Fibroblast of pulmonary artery (primary cell): ENCODE measurements at regions not wholly inside any gene's neighbourhood (a gene's known extent, or its start where the extent isn't known, plus 50 kb on each side); places are given as distances from the start of the nearest gene placed in this dataset.
"Not testable (repeated sequence)": the region's sequence is repeated elsewhere in the genome, so short reads cannot be mapped to it uniquely, and the experiment has no call there.

Experiments
- DNase-seq: peaks from one replicate; pipeline ENCODE4 v3.0.0-alpha.2; 2010; ENCODE audit warnings: low read depth
- H3K4me3 ChIP-seq: replicated peaks from 2 replicates; pipeline ENCODE4 v1.5.1; 2011; ENCODE audit warnings: low read depth, mild to moderate bottlenecking, control low read depth, low read length, moderate library complexity
- TF ChIP-seq, protein P1 (sequence below): IDR thresholded peaks from 2 replicates; pipeline ENCODE4 v1.5.1; 2011; ENCODE audit warnings: mild to moderate bottlenecking, control low read depth, low read length, inconsistent platforms; ENCODE audit errors: missing control alignments

- TF ChIP-seq, protein P1, sequence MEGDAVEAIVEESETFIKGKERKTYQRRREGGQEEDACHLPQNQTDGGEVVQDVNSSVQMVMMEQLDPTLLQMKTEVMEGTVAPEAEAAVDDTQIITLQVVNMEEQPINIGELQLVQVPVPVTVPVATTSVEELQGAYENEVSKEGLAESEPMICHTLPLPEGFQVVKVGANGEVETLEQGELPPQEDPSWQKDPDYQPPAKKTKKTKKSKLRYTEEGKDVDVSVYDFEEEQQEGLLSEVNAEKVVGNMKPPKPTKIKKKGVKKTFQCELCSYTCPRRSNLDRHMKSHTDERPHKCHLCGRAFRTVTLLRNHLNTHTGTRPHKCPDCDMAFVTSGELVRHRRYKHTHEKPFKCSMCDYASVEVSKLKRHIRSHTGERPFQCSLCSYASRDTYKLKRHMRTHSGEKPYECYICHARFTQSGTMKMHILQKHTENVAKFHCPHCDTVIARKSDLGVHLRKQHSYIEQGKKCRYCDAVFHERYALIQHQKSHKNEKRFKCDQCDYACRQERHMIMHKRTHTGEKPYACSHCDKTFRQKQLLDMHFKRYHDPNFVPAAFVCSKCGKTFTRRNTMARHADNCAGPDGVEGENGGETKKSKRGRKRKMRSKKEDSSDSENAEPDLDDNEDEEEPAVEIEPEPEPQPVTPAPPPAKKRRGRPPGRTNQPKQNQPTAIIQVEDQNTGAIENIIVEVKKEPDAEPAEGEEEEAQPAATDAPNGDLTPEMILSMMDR, result no peak
- no peak for DNase-seq
- H3K4me3 ChIP-seq, result no peak overlapping the region
Measured at GRCh38 chr15:92796161-92796611, 103.9 kb upstream of the CHD2 start.

DNA sequence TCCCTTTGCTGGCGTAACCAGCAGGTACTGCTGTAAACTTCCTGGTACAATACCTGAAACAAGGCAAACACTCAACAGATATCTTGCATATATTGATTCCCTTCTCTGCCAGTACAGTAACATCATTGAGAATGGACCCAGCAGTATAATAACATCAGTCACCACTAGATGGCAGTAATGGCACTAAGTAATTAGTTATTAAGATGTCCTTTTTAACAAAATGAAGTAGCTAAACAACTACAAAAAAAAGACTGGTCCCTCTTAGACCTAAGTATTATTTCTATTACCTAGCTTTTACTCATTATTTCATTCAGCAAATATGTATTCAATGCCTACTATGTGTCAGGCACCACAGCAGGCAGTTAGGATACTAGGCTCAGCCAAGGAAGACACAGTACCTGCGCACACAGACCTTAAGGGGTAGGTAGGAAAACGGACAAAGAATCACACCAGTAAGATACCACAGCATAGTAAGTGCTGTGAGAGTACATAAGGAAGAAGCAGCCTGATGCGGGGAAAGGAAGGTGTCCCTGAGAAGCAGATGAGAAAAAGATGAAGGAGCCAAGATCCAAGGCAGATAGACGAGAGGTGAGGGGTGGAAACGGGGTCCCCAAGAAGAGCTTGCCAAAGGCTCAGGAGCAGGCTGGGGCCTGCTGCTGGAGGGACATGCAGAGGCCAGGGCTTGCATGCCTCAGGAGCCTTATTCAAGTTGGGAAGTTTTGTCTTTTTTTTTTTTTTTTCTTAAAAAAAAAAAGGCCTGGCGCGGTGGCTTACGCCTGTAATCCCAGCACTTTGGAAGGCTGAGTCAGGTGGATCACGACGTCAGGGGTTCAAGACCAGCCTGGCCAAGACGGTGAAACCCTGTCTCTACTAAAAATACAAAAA lies 102.7 kb upstream of the CHD2 start:
- DNase-seq, result peak; percentile 91
- TF ChIP-seq, protein P1, result peak; percentile 64
- H3K4me3 ChIP-seq, result no peak overlapping the region

DNA sequence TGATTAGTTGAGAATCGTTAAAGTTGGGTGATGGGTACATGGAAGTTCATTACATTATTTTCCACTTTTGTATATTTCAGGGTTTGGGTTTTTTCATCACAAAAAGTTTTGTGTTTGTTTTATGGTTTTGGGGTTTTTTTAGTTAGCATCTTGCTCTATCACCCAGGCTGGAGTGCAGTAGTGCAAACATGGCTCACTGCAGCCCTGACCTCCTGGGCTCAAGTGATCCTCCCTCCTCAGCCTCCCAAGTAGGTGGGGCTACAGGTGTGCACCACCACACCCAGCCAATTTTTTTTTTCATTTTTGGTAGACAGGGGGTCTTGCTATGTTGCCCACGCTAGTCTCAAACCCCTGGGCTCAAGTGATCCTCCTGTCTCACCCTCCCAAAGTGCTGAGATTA lies 100.1 kb upstream of the CHD2 start:
- DNase-seq, result no peak
- TF ChIP-seq, protein P1, result no peak
- H3K4me3 ChIP-seq, result no peak overlapping the region

DNA sequence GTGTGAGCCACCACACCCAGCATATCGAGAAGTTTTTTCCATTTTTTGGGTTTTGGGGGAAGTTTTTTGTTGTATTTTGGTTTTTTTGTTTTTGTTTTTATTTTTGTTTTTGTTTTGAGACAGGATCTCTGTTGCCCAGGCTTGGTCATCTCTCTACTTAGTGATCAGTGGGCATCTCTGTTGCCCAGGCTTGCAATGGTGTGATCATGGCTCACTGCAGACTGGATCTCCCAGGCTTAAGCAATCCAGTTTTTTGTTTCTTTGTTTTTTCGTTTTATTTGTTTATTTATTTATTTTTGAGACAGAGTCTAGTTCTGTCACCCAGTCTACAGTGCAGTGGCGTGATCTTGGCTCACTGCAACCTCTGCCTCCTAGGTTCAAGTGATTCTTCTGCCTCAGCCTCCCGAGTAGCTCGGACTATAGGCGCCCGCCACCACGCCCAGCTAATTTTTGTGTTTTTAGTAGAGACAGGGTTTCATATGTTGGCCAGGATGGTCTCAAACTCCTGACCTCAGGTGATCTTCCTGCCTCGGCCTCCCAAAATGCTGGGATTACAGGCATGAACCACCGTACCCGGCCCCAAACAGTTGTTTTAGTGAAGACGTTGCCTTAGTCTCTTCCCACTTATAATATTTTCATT lies 99.6 kb upstream of the CHD2 start:
- DNase-seq, H3K4me3 ChIP-seq: not testable (repeated sequence)

DNA sequence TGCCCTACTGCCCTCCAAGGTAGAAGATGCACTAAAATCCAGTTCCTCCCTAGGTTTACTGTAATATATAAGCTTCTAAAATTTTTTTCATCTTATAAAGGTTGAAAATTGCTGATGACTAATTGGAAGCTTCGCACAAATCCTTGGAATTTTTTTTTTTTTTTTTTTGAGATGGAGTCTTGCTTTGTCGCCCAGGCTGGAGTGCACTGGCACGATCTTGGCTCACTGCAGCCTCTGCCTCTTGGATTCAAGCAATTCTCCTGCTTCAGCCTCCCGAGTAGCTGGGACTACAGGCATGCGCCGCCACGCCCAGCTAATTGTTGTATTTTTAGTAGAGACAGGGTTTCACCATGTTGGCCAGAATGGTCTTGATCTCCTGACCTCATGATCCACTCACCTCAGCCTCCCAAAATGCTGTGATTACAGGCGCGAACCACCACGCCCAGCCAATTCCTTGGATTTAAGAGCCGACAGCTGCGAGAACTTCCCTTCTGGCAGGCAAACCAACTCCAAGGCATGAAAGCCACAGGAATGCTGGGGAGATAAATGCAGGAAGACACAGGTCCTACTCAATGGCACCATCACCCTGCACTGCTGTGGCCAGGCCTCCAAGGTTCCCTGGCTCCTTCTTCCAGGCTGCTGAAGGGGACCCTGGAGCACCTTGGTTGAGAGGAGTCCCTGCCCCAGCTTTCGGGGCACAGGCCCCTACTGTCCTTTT lies 98.9 kb upstream of the CHD2 start:
- DNase-seq, result peak; percentile 96
- H3K4me3 ChIP-seq, result not testable (repeated sequence)

DNA sequence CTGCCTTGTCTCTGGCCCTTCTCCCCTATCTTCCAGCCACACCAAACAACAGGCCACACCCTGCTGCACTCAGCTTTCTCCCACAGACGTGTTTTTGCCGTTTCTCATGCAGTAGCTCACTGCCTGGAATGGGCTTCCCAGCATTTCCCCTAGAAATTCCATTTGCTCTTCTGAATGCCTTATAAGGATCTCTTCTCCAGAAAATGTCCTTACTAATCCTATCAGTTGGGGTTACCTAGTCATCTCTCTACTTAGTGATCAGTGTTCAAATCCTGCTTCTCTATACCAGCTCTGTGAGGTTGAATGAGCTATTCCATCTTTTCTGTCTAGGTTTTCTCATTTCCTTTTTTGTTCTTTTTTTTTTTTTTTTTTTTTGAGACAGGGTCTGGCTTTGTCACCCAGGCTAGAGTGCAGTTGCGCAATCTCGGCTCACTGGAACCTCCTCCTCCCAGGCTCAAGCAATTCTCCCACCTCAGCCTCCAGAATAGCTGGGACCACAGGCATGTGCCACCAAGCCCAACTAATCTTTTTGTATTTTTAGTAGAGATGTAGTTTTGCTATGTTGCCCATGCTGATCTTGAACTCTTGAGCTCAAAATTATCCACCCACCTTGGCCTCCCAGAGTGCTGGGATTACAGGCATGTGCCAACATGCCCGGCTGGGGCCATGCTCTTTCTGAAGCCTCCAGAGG lies 98.2 kb upstream of the CHD2 start:
- peak; percentile 95 for DNase-seq
- TF ChIP-seq, protein P1, result no peak
- H3K4me3 ChIP-seq, result no peak overlapping the region

- TF ChIP-seq, protein P1, result no peak
- DNase-seq, result no peak
- no peak overlapping the region for H3K4me3 ChIP-seq
Measured at GRCh38 chr15:92803536-92803851, 96.6 kb upstream of the CHD2 start.
